HG03457 (cell line): ENCODE measurements at regions not wholly inside any gene's neighbourhood (a gene's known extent, or its start where the extent isn't known, plus 50 kb on each side); places are given as distances from the start of the nearest gene placed in this dataset.

Source experiments
- ATAC-seq: cut with Tn5 transposase; IDR thresholded peaks from one replicate; pipeline ENCODE4 v1.9.1; 2021; ENCODE audit warnings: moderate number of reproducible peaks; ENCODE audit not compliant: unreplicated experiment

- ATAC-seq, result no peak
Observed at GRCh38 chr2:19560785-19561184, 202.4 kb upstream of the OSR1 start.

GRCh38 chr2:19559596-19560240 is 201.3 kb upstream of the OSR1 start:
- no peak for ATAC-seq

GRCh38 chr2:19556648-19557047 is 198.2 kb upstream of the OSR1 start:
- ATAC-seq, result no peak

- no peak for ATAC-seq
Observed at GRCh38 chr2:19554520-19554919, 196.1 kb upstream of the OSR1 start.

- ATAC-seq, result no peak
Observed at GRCh38 chr2:19552270-19552669, 193.8 kb upstream of the OSR1 start.

GRCh38 chr2:19550750-19551149 is 192.3 kb upstream of the OSR1 start:
- ATAC-seq, result no peak

GRCh38 chr2:19549821-19550220 is 191.4 kb upstream of the OSR1 start:
- no peak for ATAC-seq

GRCh38 chr2:19548116-19548515 is 189.7 kb upstream of the OSR1 start:
- ATAC-seq, result no peak

- no peak for ATAC-seq
Observed at GRCh38 chr2:19547321-19547720, 188.9 kb upstream of the OSR1 start.

- no peak for ATAC-seq
Observed at GRCh38 chr2:19545507-19545906, 187.1 kb upstream of the OSR1 start.

- ATAC-seq, result no peak
Observed at GRCh38 chr2:19543663-19544383, 185.4 kb upstream of the OSR1 start.

GRCh38 chr2:19542796-19543662 is 184.6 kb upstream of the OSR1 start:
- no peak for ATAC-seq

- ATAC-seq, result no peak
Observed at GRCh38 chr2:19541884-19542283, 183.5 kb upstream of the OSR1 start.

GRCh38 chr2:19540739-19541525 is 182.5 kb upstream of the OSR1 start:
- ATAC-seq, result no peak

- no peak for ATAC-seq
Observed at GRCh38 chr2:19538411-19538963, 180.1 kb upstream of the OSR1 start.

GRCh38 chr2:19536136-19536535 is 177.7 kb upstream of the OSR1 start:
- no peak for ATAC-seq

GRCh38 chr2:19532547-19533196 is 174.2 kb upstream of the OSR1 start:
- no peak for ATAC-seq

- ATAC-seq, result no peak
Observed at GRCh38 chr2:19529677-19530076, 171.3 kb upstream of the OSR1 start.

- ATAC-seq, result no peak
Observed at GRCh38 chr2:19527771-19528170, 169.3 kb upstream of the OSR1 start.

GRCh38 chr2:19525313-19525712 is 166.9 kb upstream of the OSR1 start:
- no peak for ATAC-seq
